A204.1 (cell line): ENCODE measurements at regions not wholly inside any gene's neighbourhood (a gene's known extent, or its start where the extent isn't known, plus 50 kb on each side); places are given as distances from the start of the nearest gene placed in this dataset.
"Not testable (repeated sequence)": the region's sequence is repeated elsewhere in the genome, so short reads cannot be mapped to it uniquely, and the experiment has no call there.

ENCODE experiments used
- FAIRE-seq: peaks from 2 replicates; lab custom pipeline; 2012; peaks lifted over from hg19 to GRCh38; lab: Jason Lieb, UNC

GRCh38 chr16:26987597-26988010 lies 79.1 kb upstream of the C16orf82 start:
- no peak for FAIRE-seq

- FAIRE-seq, result no peak
These were observed 78.5 kb upstream of the C16orf82 start for GRCh38 chr16:26988186-26988585.

DNA sequence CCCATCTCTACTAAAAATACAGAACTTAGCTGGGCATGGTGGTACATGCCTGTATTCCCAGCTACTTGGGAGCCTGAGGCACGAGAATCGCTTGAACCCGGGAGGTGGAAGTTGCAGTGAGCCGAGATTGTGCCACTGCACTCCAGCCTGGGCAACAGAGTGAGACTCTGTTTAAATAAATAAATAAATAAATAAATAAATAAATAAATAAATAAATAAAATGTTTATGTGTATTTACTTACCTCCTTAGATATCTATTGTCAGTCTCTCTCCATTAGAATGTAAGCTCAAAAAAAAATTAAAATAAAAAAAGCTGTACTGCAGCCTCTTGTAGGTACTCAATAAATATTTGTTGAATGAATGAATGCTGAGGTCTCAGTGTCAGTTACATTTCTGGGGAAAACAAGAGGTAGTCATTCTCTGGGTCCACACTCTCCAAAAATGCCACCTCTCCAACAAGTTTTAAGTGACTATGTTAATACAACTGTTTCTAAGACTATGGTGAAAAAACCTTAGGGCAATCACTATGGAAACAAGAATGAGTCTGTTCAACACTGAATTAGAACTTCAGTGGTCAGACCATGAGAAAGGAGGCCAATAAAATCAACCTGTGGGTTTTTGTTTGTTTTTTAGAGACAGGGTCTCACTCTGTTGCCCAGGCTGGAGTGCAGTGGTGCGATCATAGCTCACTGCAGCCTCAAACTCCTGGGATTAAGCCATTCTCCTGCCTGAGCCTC lies 76.2 kb upstream of the C16orf82 start:
- not testable (repeated sequence) for FAIRE-seq

- FAIRE-seq, result no peak
These were observed 73.9 kb upstream of the C16orf82 start for GRCh38 chr16:26992666-26993349.

DNA sequence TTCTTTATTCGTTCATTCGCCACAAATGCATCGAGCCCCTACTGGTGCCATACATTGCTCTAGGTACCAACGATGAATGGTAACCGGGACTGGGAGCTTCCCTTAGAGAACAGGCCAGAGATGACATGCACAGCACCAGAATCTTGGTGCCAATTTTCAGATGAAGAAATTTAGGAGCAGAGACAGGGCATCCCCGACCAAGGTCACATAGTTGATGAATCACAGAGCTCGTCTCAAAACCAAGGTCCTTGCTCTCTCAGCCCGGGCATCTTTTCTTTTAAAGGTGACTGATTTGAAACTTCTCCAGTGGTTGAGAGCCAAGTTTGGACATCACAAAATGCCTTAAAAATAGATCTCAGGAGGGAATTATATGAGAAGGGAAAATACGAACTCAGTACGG lies 73.2 kb upstream of the C16orf82 start:
- no peak for FAIRE-seq

- no peak for FAIRE-seq
These were observed 72.8 kb upstream of the C16orf82 start for GRCh38 chr16:26993963-26994362.

DNA sequence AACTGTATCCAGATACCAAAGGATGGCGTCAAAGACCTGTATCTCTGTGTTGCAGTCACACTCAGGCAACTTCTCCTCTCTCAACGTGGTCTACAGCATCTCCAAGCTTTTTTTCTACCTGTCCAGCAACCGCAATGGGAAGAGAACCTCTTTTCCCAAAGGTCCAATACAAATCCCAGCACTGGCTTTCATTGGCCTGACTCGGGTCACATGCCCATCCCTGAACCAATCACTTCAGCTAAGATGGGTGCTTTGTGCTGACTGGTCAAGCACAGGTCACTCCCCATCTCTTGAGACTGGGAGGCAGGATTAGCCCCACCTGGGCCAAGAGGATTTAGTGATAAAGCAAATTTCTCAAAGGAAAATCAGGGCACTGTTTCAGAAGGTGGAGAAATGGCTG lies 71.2 kb upstream of the C16orf82 start:
- no peak for FAIRE-seq

- no peak for FAIRE-seq
These were observed 61.3 kb upstream of the C16orf82 start for GRCh38 chr16:27005386-27005785.
